NOMO-1 (cell line): ENCODE measurements at regions not wholly inside any gene's neighbourhood (a gene's known extent, or its start where the extent isn't known, plus 50 kb on each side); places are given as distances from the start of the nearest gene placed in this dataset.
"Not testable (repeated sequence)": the region's sequence is repeated elsewhere in the genome, so short reads cannot be mapped to it uniquely, and the experiment has no call there.

Experiments used
- DNase-seq, 2 experiments: peaks; one replicate each; lab custom pipeline; 2025; ENCODE audit not compliant: unreplicated experiment in 2 of 2; lab: John Stamatoyannopoulos, UW

- no peak for DNase-seq
Measured at GRCh38 chr5:111836426-111836825, 79.4 kb upstream of the NREP start.

GRCh38 chr5:111834926-111835599 is 78.1 kb upstream of the NREP start:
- peak in 1 of 2 experiments; percentile 17 for DNase-seq

GRCh38 chr5:111830333-111830732 is 73.3 kb upstream of the NREP start:
- no peak for DNase-seq

- no peak for DNase-seq
Measured at GRCh38 chr5:111829701-111830100, 72.7 kb upstream of the NREP start.

GRCh38 chr5:111826064-111826463 is 69.1 kb upstream of the NREP start:
- no peak for DNase-seq

- no peak for DNase-seq
Measured at GRCh38 chr5:111820072-111820471, 63.1 kb upstream of the NREP start.

- DNase-seq: not testable (repeated sequence)
Measured at GRCh38 chr5:111819028-111819427, 62.0 kb upstream of the NREP start.

- peak in 1 of 2 experiments; percentile 47 for DNase-seq
Measured at GRCh38 chr5:111813537-111813936, 56.5 kb upstream of the NREP start.

GRCh38 chr5:111810112-111810511 is 53.1 kb upstream of the NREP start:
- DNase-seq: no peak
